ENCODE measurements at regions not wholly inside any gene's neighbourhood (a gene's known extent, or its start where the extent isn't known, plus 50 kb on each side); places are given as distances from the start of the nearest gene placed in this dataset.

DNA sequence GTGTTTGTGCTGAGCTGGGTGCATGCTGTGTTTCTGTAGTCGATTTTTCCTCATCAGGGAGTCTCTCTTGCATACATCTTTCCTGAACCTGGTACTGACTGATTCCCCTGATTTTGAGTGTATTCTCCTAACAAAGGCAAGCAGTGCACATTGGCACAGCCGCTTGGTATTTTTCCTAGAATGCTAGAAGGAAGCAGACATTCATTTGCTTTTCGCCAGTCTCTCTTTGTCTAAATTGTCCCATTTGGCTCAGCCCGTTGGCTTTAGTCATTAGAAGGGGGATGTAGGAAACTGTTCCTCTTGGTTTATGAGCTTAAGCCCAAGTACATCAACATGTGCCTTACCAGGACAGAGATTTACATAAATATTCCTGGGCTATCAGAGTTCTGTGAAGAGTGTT lies 266.1 kb upstream of the TMTC4 start:
- H3K4me3 Mint-ChIP-seq = no peak overlapping the region
- no peak overlapping the region for H3K27ac Mint-ChIP-seq (ENCODE audit: unreplicated experiment)

DNA sequence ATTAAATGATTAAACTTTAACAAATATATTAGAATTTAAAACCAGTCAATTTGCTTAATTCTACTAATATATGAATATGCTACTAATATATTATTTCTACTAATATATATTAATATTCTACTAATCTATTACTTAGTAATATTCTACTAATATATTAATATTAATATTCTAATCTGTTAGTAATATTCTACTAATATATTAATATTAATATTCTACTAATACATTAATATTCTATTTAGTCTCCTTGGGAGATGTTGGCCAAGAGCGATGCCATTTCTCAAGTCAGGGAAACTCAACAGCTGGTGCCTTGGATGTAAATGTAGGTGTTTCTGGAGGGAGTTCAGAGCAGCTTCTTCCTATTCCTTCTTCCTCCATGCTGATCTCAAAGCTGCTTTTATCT lies 259.2 kb upstream of the TMTC4 start:
- Mint-ChIP-seq H3K27me3 (ENCODE audit: low read depth) (no peaks in the 10 kb centered on the region), H3K36me3 (ENCODE audit: low read depth) (no peaks in the 10 kb centered on the region), H3K4me3 (no peak overlapping the region), H3K4me1 (no peaks in the 10 kb centered on the region), H3K27ac (ENCODE audit: unreplicated experiment) (no peak overlapping the region), H3K9me3 (peaks cover 4% of the 10 kb centered on the region)
- TF ChIP-seq, protein P1, sequence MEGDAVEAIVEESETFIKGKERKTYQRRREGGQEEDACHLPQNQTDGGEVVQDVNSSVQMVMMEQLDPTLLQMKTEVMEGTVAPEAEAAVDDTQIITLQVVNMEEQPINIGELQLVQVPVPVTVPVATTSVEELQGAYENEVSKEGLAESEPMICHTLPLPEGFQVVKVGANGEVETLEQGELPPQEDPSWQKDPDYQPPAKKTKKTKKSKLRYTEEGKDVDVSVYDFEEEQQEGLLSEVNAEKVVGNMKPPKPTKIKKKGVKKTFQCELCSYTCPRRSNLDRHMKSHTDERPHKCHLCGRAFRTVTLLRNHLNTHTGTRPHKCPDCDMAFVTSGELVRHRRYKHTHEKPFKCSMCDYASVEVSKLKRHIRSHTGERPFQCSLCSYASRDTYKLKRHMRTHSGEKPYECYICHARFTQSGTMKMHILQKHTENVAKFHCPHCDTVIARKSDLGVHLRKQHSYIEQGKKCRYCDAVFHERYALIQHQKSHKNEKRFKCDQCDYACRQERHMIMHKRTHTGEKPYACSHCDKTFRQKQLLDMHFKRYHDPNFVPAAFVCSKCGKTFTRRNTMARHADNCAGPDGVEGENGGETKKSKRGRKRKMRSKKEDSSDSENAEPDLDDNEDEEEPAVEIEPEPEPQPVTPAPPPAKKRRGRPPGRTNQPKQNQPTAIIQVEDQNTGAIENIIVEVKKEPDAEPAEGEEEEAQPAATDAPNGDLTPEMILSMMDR (conservative IDR thresholded peaks at IDR 0.05) = no peak
- no peak for DNase-seq (ENCODE audit: low read depth, low spot score)

More for the DNA sequence above, 266.1 kb upstream of the TMTC4 start:
- Mint-ChIP-seq H3K36me3 (ENCODE audit: low read depth) (no peaks in the 10 kb centered on the region), H3K4me1 (peaks cover 11% of the 10 kb centered on the region), H3K9me3 (peaks cover 4% of the 10 kb centered on the region), H3K27me3 (ENCODE audit: low read depth) (no peaks in the 10 kb centered on the region)
- DNase-seq (ENCODE audit: low read depth, low spot score) = no peak
- TF ChIP-seq, protein P1 (conservative IDR thresholded peaks at IDR 0.05) = no peak

DNA sequence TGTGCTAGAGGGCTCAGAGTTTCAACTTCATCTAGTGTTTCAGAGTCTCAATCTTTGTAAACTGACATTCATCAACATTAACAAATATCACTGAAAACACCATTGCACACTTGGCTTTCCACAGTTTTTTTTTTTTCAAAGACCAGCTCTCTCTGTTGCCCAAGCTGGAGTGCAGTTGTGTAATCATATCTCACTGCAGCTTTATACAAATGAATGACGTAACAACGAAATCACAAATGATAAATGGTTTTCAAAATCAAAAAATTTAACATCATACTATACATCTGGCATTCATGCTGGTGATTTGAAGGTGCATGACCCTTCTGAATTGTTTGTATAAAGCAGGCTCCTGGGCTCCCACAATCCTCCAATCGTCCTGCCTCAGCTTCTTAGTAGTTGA lies 248.0 kb upstream of the TMTC4 start:
- no peaks in the 10 kb centered on the region for H3K9me3 Mint-ChIP-seq
- no peaks in the 10 kb centered on the region for H3K27me3 Mint-ChIP-seq (ENCODE audit: low read depth)
- H3K4me1 Mint-ChIP-seq = peaks cover 4% of the 10 kb centered on the region

DNA sequence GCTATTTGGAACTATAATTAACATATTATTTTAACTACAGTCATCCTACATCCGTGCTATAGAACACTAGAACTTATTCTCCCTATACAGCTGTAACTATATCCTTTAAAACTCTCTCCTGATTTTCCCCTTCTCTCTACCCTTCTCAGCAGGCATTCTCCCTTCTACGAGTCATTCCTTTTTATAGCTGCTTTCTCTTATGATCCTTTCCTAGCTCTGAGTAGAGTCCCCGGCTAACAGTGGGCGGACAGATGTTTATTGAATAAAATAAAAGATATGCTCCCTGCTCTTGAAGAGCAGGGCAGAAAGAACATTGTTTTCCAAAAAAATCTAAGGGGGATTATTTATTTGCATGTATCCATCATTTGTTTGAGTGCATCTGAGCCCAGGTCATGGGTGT lies 246.5 kb upstream of the TMTC4 start:
- H3K27ac Mint-ChIP-seq (ENCODE audit: unreplicated experiment) = no peak overlapping the region
- TF ChIP-seq, protein P1 (conservative IDR thresholded peaks at IDR 0.05) = no peak
- no peak overlapping the region for H3K4me3 Mint-ChIP-seq
- H3K4me1 Mint-ChIP-seq = peaks cover 4% of the 10 kb centered on the region
- no peaks in the 10 kb centered on the region for H3K27me3 Mint-ChIP-seq (ENCODE audit: low read depth)
- DNase-seq (ENCODE audit: low read depth, low spot score) = no peak
- no peaks in the 10 kb centered on the region for H3K9me3 Mint-ChIP-seq
- H3K36me3 Mint-ChIP-seq (ENCODE audit: low read depth) = no peaks in the 10 kb centered on the region

More for the DNA sequence above, 248.0 kb upstream of the TMTC4 start:
- Mint-ChIP-seq H3K36me3 (ENCODE audit: low read depth) (no peaks in the 10 kb centered on the region), H3K27ac (ENCODE audit: unreplicated experiment) (no peak overlapping the region), H3K4me3 (no peak overlapping the region)
- TF ChIP-seq, protein P1 (conservative IDR thresholded peaks at IDR 0.05) = no peak
- DNase-seq (ENCODE audit: low read depth, low spot score) = no peak

DNA sequence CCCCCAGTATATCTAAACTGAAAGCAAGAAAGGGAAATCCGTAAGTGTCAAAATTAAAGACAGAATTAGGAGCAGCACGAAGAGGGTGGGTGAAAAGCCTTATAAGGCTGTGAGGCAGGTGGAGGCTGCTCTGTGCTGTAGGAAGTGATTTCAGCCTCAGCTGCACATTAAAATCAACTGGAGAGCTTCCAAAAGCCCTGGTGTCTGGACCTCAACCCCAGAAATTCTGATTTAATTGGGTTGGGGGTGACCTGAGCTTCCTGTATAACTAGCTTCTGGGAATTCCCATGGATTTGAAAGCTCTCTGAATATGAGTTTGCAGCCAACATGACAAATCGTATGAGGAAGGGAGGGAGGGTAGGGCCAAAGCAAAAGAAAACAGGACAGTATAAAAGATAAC lies 242.4 kb upstream of the TMTC4 start:
- Mint-ChIP-seq H3K27ac (ENCODE audit: unreplicated experiment) (no peak overlapping the region), H3K27me3 (ENCODE audit: low read depth) (no peaks in the 10 kb centered on the region), H3K36me3 (ENCODE audit: low read depth) (peaks cover 2% of the 10 kb centered on the region), H3K4me3 (no peak overlapping the region), H3K9me3 (peaks cover 7% of the 10 kb centered on the region), H3K4me1 (peaks cover 4% of the 10 kb centered on the region)
- TF ChIP-seq, protein P1 (conservative IDR thresholded peaks at IDR 0.05) = no peak
- DNase-seq (ENCODE audit: low read depth, low spot score) = no peak

DNA sequence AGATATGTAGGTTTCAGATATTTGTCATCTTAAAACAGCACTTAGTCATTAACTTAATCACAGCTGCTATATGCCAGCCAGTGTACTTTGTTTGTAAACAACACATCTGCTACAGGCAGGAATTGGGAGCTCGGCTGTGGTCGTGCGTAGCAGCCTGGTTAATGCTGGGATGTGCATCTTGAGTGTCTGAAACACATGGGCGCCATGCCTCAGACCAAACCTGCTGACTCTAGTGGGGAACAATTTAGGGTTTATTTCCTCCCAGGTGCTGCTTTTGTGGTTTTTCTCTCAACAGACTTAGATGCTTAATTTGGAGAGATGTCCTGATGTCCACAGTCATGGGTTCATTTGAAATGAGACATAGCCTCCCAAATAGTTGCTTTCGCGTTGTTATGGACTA lies 238.5 kb upstream of the TMTC4 start:
- DNase-seq (ENCODE audit: low read depth, low spot score) = no peak
- TF ChIP-seq, protein P1 (conservative IDR thresholded peaks at IDR 0.05) = no peak
- no peak overlapping the region for H3K4me3 Mint-ChIP-seq
- H3K4me1 Mint-ChIP-seq = no peaks in the 10 kb centered on the region
- peaks cover 2% of the 10 kb centered on the region for H3K36me3 Mint-ChIP-seq (ENCODE audit: low read depth)
- H3K9me3 Mint-ChIP-seq = peaks cover 7% of the 10 kb centered on the region
- no peak overlapping the region for H3K27ac Mint-ChIP-seq (ENCODE audit: unreplicated experiment)
- H3K27me3 Mint-ChIP-seq (ENCODE audit: low read depth) = no peaks in the 10 kb centered on the region

Measured in neural crest cell (in vitro differentiated cells).